ENCODE measurements at regions not wholly inside any gene's neighbourhood (a gene's known extent, or its start where the extent isn't known, plus 50 kb on each side); places are given as distances from the start of the nearest gene placed in this dataset.

GRCh38 chr3:8279476-8279875, 222.1 kb upstream of the LMCD1 start:
- ATAC-seq (ENCODE audit: low read depth) (no peak), DNase-seq (no peak)
- Histone ChIP-seq H3K27me3 (ENCODE audit: control insufficient read depth, insufficient read depth, low read length) (no peaks in the 10 kb centered on the region; the same call in 1 of the 2 replicates), H3K4me3 (ENCODE audit: insufficient read depth, low read depth, low read length) (no peak overlapping the region), H3K36me3 (ENCODE audit: control insufficient read depth, insufficient read depth, low read length) (no peaks in the 10 kb centered on the region), H3K9me1 (ENCODE audit: insufficient read depth, low read length) (no peaks in the 10 kb centered on the region), H4K8ac (ENCODE audit: low read depth in 2 of 2, low read length in 2 of 2) (no peak overlapping the region), H2AK5ac (ENCODE audit: low read depth, low read length) (no peak overlapping the region), H4K5ac (ENCODE audit: low read depth, low read length) (no peak overlapping the region), H3K14ac (replicated peaks; ENCODE audit: low read depth, low read length) (no peak overlapping the region), H2BK120ac (ENCODE audit: low read depth, low read length) (no peak overlapping the region), H3K18ac (ENCODE audit: low read depth, low read length) (no peak overlapping the region), H3K4me1 (ENCODE audit: control insufficient read depth, insufficient read depth, low read length) (no peaks in the 10 kb centered on the region), H3K4me2 (ENCODE audit: low read depth, low read length) (no peak overlapping the region), H2BK5ac (ENCODE audit: low read depth, low read length, poor library complexity, severe bottlenecking) (no peak overlapping the region), H3K23ac (ENCODE audit: low read depth, low read length) (no peak overlapping the region), H3K9ac (ENCODE audit: low read depth, low read length) (no peak overlapping the region), H3K9me3 (ENCODE audit: control insufficient read depth, insufficient read depth, low read length) (no peaks in the 10 kb centered on the region), H2BK15ac (ENCODE audit: low read depth, low read length) (no peak overlapping the region), H2AK9ac (replicated peaks; ENCODE audit: low read depth, low read length, poor library complexity) (no peak overlapping the region), H2BK20ac (ENCODE audit: low read depth, low read length) (no peak overlapping the region), H3K4ac (ENCODE audit: low read depth, low read length) (no peak overlapping the region), H3K56ac (ENCODE audit: extremely low read depth, insufficient read depth, low read length) (no peak overlapping the region), H2AFZ (replicated peaks; ENCODE audit: low read length, poor library complexity) (no peak overlapping the region), H3K27ac (ENCODE audit: insufficient read depth, low read length) (no peak overlapping the region), H4K20me1 (ENCODE audit: insufficient read depth, low read length) (no peaks in the 10 kb centered on the region), H4K91ac (ENCODE audit: insufficient read depth, low read depth, low read length) (no peak overlapping the region), H3K79me1 (ENCODE audit: low read depth in 1 of 2, low read length in 2 of 2) (no peaks in the 10 kb centered on the region)
- POLR2A ChIA-PET (ENCODE audit: unreplicated experiment), result no interaction called here
- CTCF ChIA-PET, result no interaction called here
- BruUV-seq (replicated peaks), result no TSS peak
- intact Hi-C loops (cut with micrococcal nuclease) (no loop called here), in situ Hi-C loops (cut with MboI; ENCODE audit: low sequenced_read_pairs) (no loop called here), dilution Hi-C loops (cut with HindIII; ENCODE audit: low sequenced_read_pairs, unreplicated experiment) (no loop called here)
- whole genome bisulfite sequencing, 2 experiments (ENCODE audit: extremely low coverage in 2 of 2, insufficient read length in 1 of 2), result 50% methylated on average over 1 of the region's 7 CpGs; no CpG with 5 or more reads in 1 of the 2 experiments
- TF ChIP-seq NFE2L2 (IDR thresholded peaks at IDR 0.05; ENCODE audit: low read depth, low read length), result no peak
- no peak for TF ChIP-seq POLR2A (IDR thresholded peaks at IDR 0.05; ENCODE audit: low read depth, low read length)
- no peak for TF ChIP-seq SMC3 (IDR thresholded peaks at IDR 0.05; ENCODE audit: low read depth, low read length)
- no peak for TF ChIP-seq MAFK (IDR thresholded peaks at IDR 0.05; ENCODE audit: low read depth, low read length)
- TF ChIP-seq RAD21 (IDR thresholded peaks at IDR 0.05; ENCODE audit: low read length), result no peak
- no peak for TF ChIP-seq RFX5 (IDR thresholded peaks at IDR 0.05; ENCODE audit: low read depth, low read length)
- no peak for TF ChIP-seq USF2 (IDR thresholded peaks at IDR 0.05; ENCODE audit: low read depth, low read length)
- TF ChIP-seq MAZ (IDR thresholded peaks at IDR 0.05; ENCODE audit: borderline replicate concordance, low read depth, low read length), result no peak
- no peak for TF ChIP-seq CTCF (conservative IDR thresholded peaks at IDR 0.05; ENCODE audit: low read depth, low read length)

Data from IMR-90 (cell line).